HepG2 (cell line): ENCODE measurements at regions not wholly inside any gene's neighbourhood (a gene's known extent, or its start where the extent isn't known, plus 50 kb on each side); places are given as distances from the start of the nearest gene placed in this dataset.

ENCODE experiments used
- ATAC-seq: fragments of 200-7000 bp; cut with Tn5 transposase; 3 replicates; pipeline ENCODE4 v1.9.1; 2020; ENCODE audit warnings: mild to moderate bottlenecking, moderate library complexity
- BruUV-seq: library from RNA; stranded (reverse); fragments of 400-500 nt; replicated peaks from 2 replicates; lab custom pipeline; 2021; lab: Mats Ljungman, UMichigan
- CTCF ChIA-PET: fragments of 300-600 bp; formaldehyde crosslinking; extraction: SDS; loops from one replicate; lab custom pipeline; 2021; ENCODE audit warnings: low total read pairs, inconsistent platforms, low intra/inter-chr PET ratio; lab: Yijun Ruan, JAX
- POLR2A ChIA-PET: fragments of 350-600 bp; sonication (Branson Sonifier 250); formaldehyde crosslinking; loops from one replicate; lab custom pipeline; 2020; ENCODE audit warnings: antibody characterized with exemption, inconsistent platforms; lab: Yijun Ruan, JAX
- DNase-seq: peaks from one replicate; pipeline ENCODE4 v3.0.0-alpha.2; 2015; ENCODE audit warnings: low spot score
- FAIRE-seq: peaks from 3 replicates; lab custom pipeline; 2011; peaks lifted over from hg19 to GRCh38; lab: Jason Lieb, UNC
- H2AFZ ChIP-seq: one replicate; pipeline ENCODE4 v1.6.1; 2011; ENCODE audit warnings: low read length, inconsistent platforms
- H3K27ac ChIP-seq: fragments of 300-600 bp; 3 replicates; pipeline ENCODE4 v1.8.0; 2011; ENCODE audit warnings: mixed run types, mild to moderate bottlenecking, mixed read lengths, low read length, inconsistent platforms; ENCODE audit not compliant: insufficient read depth; ENCODE audit errors: extremely low read length
- H3K27me3 ChIP-seq, 2 experiments: fragments of 200-600 bp in 1 of 2; 2 replicates in 1 of 2; 3 replicates in 1 of 2; pipeline versions ENCODE4 v1.6.0 to v1.8.0; 2011; ENCODE audit warnings: low read length in 2 of 2, mild to moderate bottlenecking in 2 of 2, moderate library complexity in 2 of 2, inconsistent platforms in 1 of 2; ENCODE audit not compliant: insufficient read depth in 2 of 2, control insufficient read depth in 1 of 2
- H3K36me3 ChIP-seq, 2 experiments: fragments of 200-600 bp in 1 of 2; replicated peaks in 1 of 2; 2 replicates in 1 of 2; 3 replicates in 1 of 2; pipeline versions ENCODE4 v1.5.1 to v1.8.0; 2011; ENCODE audit warnings: low read length in 2 of 2, inconsistent platforms in 1 of 2; ENCODE audit not compliant: insufficient read depth in 2 of 2, control insufficient read depth in 1 of 2
- H3K4me1 ChIP-seq: 2 replicates; pipeline ENCODE4 v1.5.1; 2012; ENCODE audit warnings: low read length, inconsistent platforms; ENCODE audit not compliant: insufficient read depth
- H3K4me2 ChIP-seq: 2 replicates; pipeline ENCODE4 v1.6.0; 2011; ENCODE audit warnings: low read depth, low read length, inconsistent platforms
- H3K4me3 ChIP-seq, 3 experiments: fragments of 200-600 bp in 1 of 3; sonication (generic), shearing (Covaris generic) in 1 of 3; replicated peaks in 1 of 3; 2 replicates each; pipeline ENCODE4 v1.5.1; 2011 to 2016; ENCODE audit warnings: low read length in 3 of 3, inconsistent platforms in 2 of 3, low read depth in 2 of 3, mild to moderate bottlenecking in 2 of 3, control low read depth in 1 of 3, mixed read lengths in 1 of 3; ENCODE audit not compliant: insufficient read depth in 1 of 3
- H3K79me2 ChIP-seq: one replicate; pipeline ENCODE4 v1.6.1; 2011; ENCODE audit warnings: low read length, inconsistent platforms; ENCODE audit not compliant: insufficient read depth
- H3K9ac ChIP-seq: 2 replicates; pipeline ENCODE4 v1.6.0; 2011; ENCODE audit warnings: mild to moderate bottlenecking, low read depth, low read length, inconsistent platforms; ENCODE audit not compliant: insufficient read depth
- H3K9me3 ChIP-seq: 2 replicates; pipeline ENCODE4 v1.5.1; 2012; ENCODE audit warnings: mild to moderate bottlenecking, low read length
- H4K20me1 ChIP-seq: 2 replicates; pipeline ENCODE4 v1.6.0; 2011; ENCODE audit warnings: inconsistent platforms, mild to moderate bottlenecking, low read length, moderate library complexity; ENCODE audit not compliant: insufficient read depth
- CREM ChIP-seq, 2 experiments: sonication (generic) in 1 of 2; formaldehyde crosslinking in 1 of 2; IDR thresholded peaks; 2 replicates each; pipeline versions ENCODE4 v1.4.0 to v1.6.1; 2016 to 2020; ENCODE audit warnings: antibody characterized with exemption in 1 of 2, mild to moderate bottlenecking in 1 of 2, missing genetic modification reagents in 1 of 2
- NFE2 ChIP-seq: sonication (generic); formaldehyde crosslinking; IDR thresholded peaks from 2 replicates; pipeline ENCODE4 v1.4.0; 2020; ENCODE audit warnings: missing genetic modification reagents
- NONO ChIP-seq, 2 experiments: fragments of 450-650 bp in 1 of 2; sonication (generic) in 1 of 2; formaldehyde crosslinking in 1 of 2; IDR thresholded peaks in 1 of 2; conservative IDR thresholded peaks in 1 of 2; 2 replicates each; pipeline versions ENCODE4 v1.6.1 to v1.8.0; 2017 to 2022; ENCODE audit warnings: mild to moderate bottlenecking in 1 of 2, missing genetic modification reagents in 1 of 2, moderate library complexity in 1 of 2
- RBM22 ChIP-seq: fragments of 200-400 bp; formaldehyde crosslinking; optimal IDR thresholded peaks from 2 replicates; pipeline ENCODE3; 2017; ENCODE audit warnings: mild to moderate bottlenecking, low read length, moderate library complexity
- RORA ChIP-seq: sonication (generic); formaldehyde crosslinking; IDR thresholded peaks from 2 replicates; pipeline ENCODE4 v1.5.0; 2020; ENCODE audit warnings: mild to moderate bottlenecking, missing genetic modification reagents, moderate library complexity
- SAP130 ChIP-seq: IDR thresholded peaks from 2 replicates; pipeline ENCODE4 v1.6.1; 2016; ENCODE audit warnings: low read depth
- SKI ChIP-seq: fragments of 450-650 bp; IDR thresholded peaks from one replicate; pipeline ENCODE4 v1.6.1; 2018; ENCODE audit warnings: mild to moderate bottlenecking; ENCODE audit not compliant: partially characterized antibody
- SRSF1 ChIP-seq: fragments of 200-400 bp; formaldehyde crosslinking; optimal IDR thresholded peaks from 2 replicates; pipeline ENCODE3; 2017; ENCODE audit warnings: mild to moderate bottlenecking, low read depth, low read length, moderate library complexity
- TP53 ChIP-seq: sonication (generic); formaldehyde crosslinking; conservative IDR thresholded peaks from 2 replicates; pipeline ENCODE4 v1.4.0; 2020; ENCODE audit warnings: missing genetic modification reagents
- ZGPAT ChIP-seq: IDR thresholded peaks from 2 replicates; pipeline ENCODE4 v1.6.1; 2016; ENCODE audit warnings: mild to moderate bottlenecking
- ZMAT3 ChIP-seq: sonication (generic); formaldehyde crosslinking; conservative IDR thresholded peaks from 2 replicates; pipeline ENCODE4 v1.7.0; 2021; ENCODE audit warnings: missing genetic modification reagents
- ZNF496 ChIP-seq: sonication (generic); formaldehyde crosslinking; IDR thresholded peaks from 2 replicates; pipeline ENCODE4 v1.8.1; 2023; ENCODE audit warnings: mild to moderate bottlenecking, moderate library complexity, missing genetic modification reagents; ENCODE audit not compliant: insufficient replicate concordance
- ZNF614 ChIP-seq: IDR thresholded peaks from 2 replicates; pipeline ENCODE4 v1.6.1; 2018; ENCODE audit warnings: missing biosample characterization, missing genetic modification reagents, inconsistent platforms, borderline replicate concordance
- WGBS: methylation state at CpG from one replicate; pipeline ENCODE4 v1.1.6; 2017; ENCODE audit warnings: low lambda C conversion rate; 5-methylcytosine and 5-hydroxymethylcytosine counted together
- in situ Hi-C: cut with HindIII; loops from 2 replicates; pipeline ENCODE4 v1.10.0; 2017; ENCODE audit warnings: low pct_unique_long_range_greater_than_20kb; ENCODE audit not compliant: extremely low pct_ligation_motif_present
- intact Hi-C: fragments of 100-400 bp; cut with micrococcal nuclease; formaldehyde crosslinking; loops from one replicate; pipeline ENCODE4 v1.10.0; 2022; ENCODE audit not compliant: unreplicated experiment
- TF ChIP-seq, protein P1 (sequence below): IDR thresholded peaks from 2 replicates; pipeline ENCODE4 v1.6.1; 2012; ENCODE audit warnings: inconsistent platforms
- TF ChIP-seq, protein P2 (sequence below): sonication (generic); formaldehyde crosslinking; IDR thresholded peaks from 2 replicates; pipeline ENCODE4 v1.4.0; 2020; ENCODE audit warnings: mild to moderate bottlenecking, missing genetic modification reagents
- TF ChIP-seq, protein P3 (sequence below): sonication (generic); formaldehyde crosslinking; IDR thresholded peaks from 2 replicates; pipeline ENCODE4 v1.5.0; 2020; ENCODE audit warnings: mild to moderate bottlenecking, missing genetic modification reagents
- TF ChIP-seq, protein P4 (sequence below): sonication (generic); formaldehyde crosslinking; IDR thresholded peaks from 2 replicates; pipeline ENCODE4 v1.9.0; 2021; ENCODE audit warnings: missing genetic modification reagents, borderline replicate concordance
- TF ChIP-seq, protein P5 (sequence below): sonication (generic); formaldehyde crosslinking; IDR thresholded peaks from 2 replicates; pipeline ENCODE4 v1.5.0; 2020; ENCODE audit warnings: missing genetic modification reagents

DNA sequence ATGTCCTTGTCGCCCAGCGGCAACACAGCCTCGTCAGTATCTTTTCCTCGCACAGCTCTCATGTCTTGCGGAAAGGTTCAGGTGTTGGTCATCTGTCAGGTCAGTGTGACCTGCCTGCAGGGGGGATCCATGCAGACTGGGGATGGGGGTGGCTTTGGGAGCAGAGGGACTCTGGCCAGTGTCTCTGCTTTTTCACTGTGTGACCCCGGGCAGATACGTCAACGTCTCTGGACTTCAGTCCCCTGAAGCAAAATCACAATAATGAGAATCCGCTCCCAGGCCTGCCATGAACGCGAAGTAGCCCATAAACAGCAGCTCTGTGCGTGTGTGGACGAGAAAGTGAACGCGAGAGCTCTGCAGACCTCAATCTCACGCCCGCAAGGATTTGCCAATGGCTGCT is 75.7 kb upstream of the FCN1 start:
- Histone ChIP-seq H3K27ac (no peak overlapping the region), H3K79me2 (no peaks in the 10 kb centered on the region), H3K9ac (no peak overlapping the region), H3K9me3 (peaks cover under 1% of the 10 kb centered on the region; the same call in 1 of the 2 replicates), H4K20me1 (no peaks in the 10 kb centered on the region), H3K4me3 (no peak overlapping the region), H3K4me1 (no peaks in the 10 kb centered on the region), H3K4me2 (no peak overlapping the region), H3K27me3 (peaks cover 3 to 23% of the 10 kb centered on the region in 2 experiments; a peak in 4 of 5 replicates), H3K36me3 (no peaks in the 10 kb centered on the region), H2AFZ (no peak overlapping the region)
- in situ Hi-C loops = no loop called here
- no TSS peak for BruUV-seq
- ATAC-seq = no peak
- no peak for DNase-seq
- no peak for FAIRE-seq
- WGBS = 21% methylated on average over 17 of the region's 17 CpGs
- intact Hi-C loops = no loop called here
- ChIA-PET CTCF (no interaction called here), POLR2A (no interaction called here)
- TF ChIP-seq, protein P1, sequence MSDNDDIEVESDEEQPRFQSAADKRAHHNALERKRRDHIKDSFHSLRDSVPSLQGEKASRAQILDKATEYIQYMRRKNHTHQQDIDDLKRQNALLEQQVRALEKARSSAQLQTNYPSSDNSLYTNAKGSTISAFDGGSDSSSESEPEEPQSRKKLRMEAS = no peak
- TF ChIP-seq NFE2 (no peak), CREM (IDR thresholded peaks at IDR 0.05) (no peak), CREM (CRISPR knock-in tag; IDR thresholded peaks at IDR 0.05) (no peak), SAP130 (CRISPR knock-in tag) (no peak), RBM22 (no peak), ZNF614 (CRISPR knock-in tag) (no peak), ZNF496 (CRISPR knock-in tag) (no peak), SRSF1 (no peak), ZMAT3 (no peak), ZGPAT (no peak), TP53 (CRISPR knock-in tag) (no peak), RORA (CRISPR knock-in tag) (no peak), SKI (no peak), NONO (IDR thresholded peaks at IDR 0.05) (no peak), NONO (CRISPR knock-in tag; conservative IDR thresholded peaks at IDR 0.05) (no peak)
- TF ChIP-seq, protein P2, sequence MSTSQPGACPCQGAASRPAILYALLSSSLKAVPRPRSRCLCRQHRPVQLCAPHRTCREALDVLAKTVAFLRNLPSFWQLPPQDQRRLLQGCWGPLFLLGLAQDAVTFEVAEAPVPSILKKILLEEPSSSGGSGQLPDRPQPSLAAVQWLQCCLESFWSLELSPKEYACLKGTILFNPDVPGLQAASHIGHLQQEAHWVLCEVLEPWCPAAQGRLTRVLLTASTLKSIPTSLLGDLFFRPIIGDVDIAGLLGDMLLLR (CRISPR knock-in tag) = no peak
- TF ChIP-seq, protein P3, sequence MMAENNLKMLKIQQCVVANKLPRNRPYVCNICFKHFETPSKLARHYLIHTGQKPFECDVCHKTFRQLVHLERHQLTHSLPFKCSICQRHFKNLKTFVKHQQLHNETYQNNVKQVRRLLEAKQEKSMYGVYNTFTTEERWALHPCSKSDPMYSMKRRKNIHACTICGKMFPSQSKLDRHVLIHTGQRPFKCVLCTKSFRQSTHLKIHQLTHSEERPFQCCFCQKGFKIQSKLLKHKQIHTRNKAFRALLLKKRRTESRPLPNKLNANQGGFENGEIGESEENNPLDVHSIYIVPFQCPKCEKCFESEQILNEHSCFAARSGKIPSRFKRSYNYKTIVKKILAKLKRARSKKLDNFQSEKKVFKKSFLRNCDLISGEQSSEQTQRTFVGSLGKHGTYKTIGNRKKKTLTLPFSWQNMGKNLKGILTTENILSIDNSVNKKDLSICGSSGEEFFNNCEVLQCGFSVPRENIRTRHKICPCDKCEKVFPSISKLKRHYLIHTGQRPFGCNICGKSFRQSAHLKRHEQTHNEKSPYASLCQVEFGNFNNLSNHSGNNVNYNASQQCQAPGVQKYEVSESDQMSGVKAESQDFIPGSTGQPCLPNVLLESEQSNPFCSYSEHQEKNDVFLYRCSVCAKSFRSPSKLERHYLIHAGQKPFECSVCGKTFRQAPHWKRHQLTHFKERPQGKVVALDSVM (CRISPR knock-in tag) = no peak
- TF ChIP-seq, protein P4, sequence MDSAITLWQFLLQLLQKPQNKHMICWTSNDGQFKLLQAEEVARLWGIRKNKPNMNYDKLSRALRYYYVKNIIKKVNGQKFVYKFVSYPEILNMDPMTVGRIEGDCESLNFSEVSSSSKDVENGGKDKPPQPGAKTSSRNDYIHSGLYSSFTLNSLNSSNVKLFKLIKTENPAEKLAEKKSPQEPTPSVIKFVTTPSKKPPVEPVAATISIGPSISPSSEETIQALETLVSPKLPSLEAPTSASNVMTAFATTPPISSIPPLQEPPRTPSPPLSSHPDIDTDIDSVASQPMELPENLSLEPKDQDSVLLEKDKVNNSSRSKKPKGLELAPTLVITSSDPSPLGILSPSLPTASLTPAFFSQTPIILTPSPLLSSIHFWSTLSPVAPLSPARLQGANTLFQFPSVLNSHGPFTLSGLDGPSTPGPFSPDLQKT (CRISPR knock-in tag) = no peak
- TF ChIP-seq, protein P5, sequence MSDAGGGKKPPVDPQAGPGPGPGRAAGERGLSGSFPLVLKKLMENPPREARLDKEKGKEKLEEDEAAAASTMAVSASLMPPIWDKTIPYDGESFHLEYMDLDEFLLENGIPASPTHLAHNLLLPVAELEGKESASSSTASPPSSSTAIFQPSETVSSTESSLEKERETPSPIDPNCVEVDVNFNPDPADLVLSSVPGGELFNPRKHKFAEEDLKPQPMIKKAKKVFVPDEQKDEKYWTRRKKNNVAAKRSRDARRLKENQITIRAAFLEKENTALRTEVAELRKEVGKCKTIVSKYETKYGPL (CRISPR knock-in tag) = no peak
